ENCODE measurements at regions not wholly inside any gene's neighbourhood (a gene's known extent, or its start where the extent isn't known, plus 50 kb on each side); places are given as distances from the start of the nearest gene placed in this dataset.

- TF ChIP-seq EZH2 (IDR thresholded peaks at IDR 0.05; ENCODE audit: low read depth, unreplicated experiment) (no peak), NANOG (IDR thresholded peaks at IDR 0.05; ENCODE audit: borderline replicate concordance) (no peak), ZNF114 (CRISPR knock-in tag; IDR thresholded peaks at IDR 0.05) (no peak), JUNB (IDR thresholded peaks at IDR 0.05; ENCODE audit: unreplicated experiment) (no peak), EZH2phosphoT487 (IDR thresholded peaks at IDR 0.05; ENCODE audit: unreplicated experiment) (no peak), ETS1 (IDR thresholded peaks at IDR 0.05) (no peak), CTCF (conservative IDR thresholded peaks at IDR 0.05; ENCODE audit: low read depth in 2 of 2) (no peak), CREB1 (CRISPR knock-in tag; IDR thresholded peaks at IDR 0.05; ENCODE audit: low read depth) (no peak), REST (IDR thresholded peaks at IDR 0.05; ENCODE audit: unreplicated experiment) (no peak)
Measured at GRCh38 chr2:134002391-134002790, 251.5 kb upstream of the MGAT5 start (continued).

GRCh38 chr2:134002921-134003320, 251.0 kb upstream of the MGAT5 start:
- no peak for DNase-seq (ENCODE audit: low spot score)
- Mint-ChIP-seq H3K9me3 (no peaks in the 10 kb centered on the region; the same call in 2 of the 3 replicates), H3K4me3 (no peak overlapping the region), H3K36me3 (ENCODE audit: low read depth) (no peaks in the 10 kb centered on the region), H3K27me3 (ENCODE audit: insufficient read depth, low read depth, poor library complexity) (no peaks in the 10 kb centered on the region), H3K27ac (no peak overlapping the region), H3K4me1 (no peaks in the 10 kb centered on the region; the same call in 2 of the 3 replicates)
- H2AFZ ChIP-seq: no peak overlapping the region
- H3K27ac ChIP-seq (ENCODE audit: low read depth): no peak overlapping the region
- no peak overlapping the region for H3K4me3 ChIP-seq
- no peaks in the 10 kb centered on the region for H3K4me1 ChIP-seq (ENCODE audit: insufficient read depth)
- H3K79me2 ChIP-seq (replicated peaks; ENCODE audit: insufficient read depth): no peaks in the 10 kb centered on the region
- H3K27me3 ChIP-seq (ENCODE audit: insufficient read depth): no peaks in the 10 kb centered on the region
- no peak for ATAC-seq
- H3K36me3 ChIP-seq (ENCODE audit: insufficient read depth): no peaks in the 10 kb centered on the region
- H3K4me2 ChIP-seq: no peak overlapping the region
- H3F3A ChIP-seq (replicated peaks; ENCODE audit: low read depth): no peaks in the 10 kb centered on the region
- no peaks in the 10 kb centered on the region for H4K20me1 ChIP-seq (replicated peaks; ENCODE audit: insufficient read depth)
- peaks cover 14% of the 10 kb centered on the region; the same call in 1 of the 2 replicates for H3K9me2 ChIP-seq (ENCODE audit: insufficient read depth)
- TF ChIP-seq POLR2AphosphoS5 (IDR thresholded peaks at IDR 0.05; ENCODE audit: low read depth): no peak
- no peak for TF ChIP-seq ZNF114 (CRISPR knock-in tag; IDR thresholded peaks at IDR 0.05)
- no peak for TF ChIP-seq EZH2 (IDR thresholded peaks at IDR 0.05; ENCODE audit: low read depth, unreplicated experiment)
- no peak for TF ChIP-seq CTCF (conservative IDR thresholded peaks at IDR 0.05; ENCODE audit: low read depth in 2 of 2)
- no peak for TF ChIP-seq REST (IDR thresholded peaks at IDR 0.05; ENCODE audit: unreplicated experiment)
- TF ChIP-seq ETS1 (IDR thresholded peaks at IDR 0.05): no peak
- no peak for TF ChIP-seq STAT1 (IDR thresholded peaks at IDR 0.05; ENCODE audit: unreplicated experiment)
- TF ChIP-seq ZNF331 (CRISPR knock-in tag; IDR thresholded peaks at IDR 0.05; ENCODE audit: low read depth): no peak

Measured in GM23338 (cell line).